ENCODE measurements at regions not wholly inside any gene's neighbourhood (a gene's known extent, or its start where the extent isn't known, plus 50 kb on each side); places are given as distances from the start of the nearest gene placed in this dataset.

- TF ChIP-seq CTCF (IDR thresholded peaks at IDR 0.05; ENCODE audit: extremely low read depth in 1 of 2, insufficient read depth in 1 of 2, low read depth in 1 of 2, low read length in 2 of 2) (no peak), POLR2A (IDR thresholded peaks at IDR 0.05; ENCODE audit: low read depth, low read length) (no peak), MYC (IDR thresholded peaks at IDR 0.05; ENCODE audit: low read depth, low read length) (no peak), EZH2 (IDR thresholded peaks at IDR 0.05; ENCODE audit: borderline replicate concordance, low read depth, low read length, severe bottlenecking) (no peak), JUN (IDR thresholded peaks at IDR 0.05; ENCODE audit: borderline replicate concordance, insufficient read depth, insufficient read length, low read depth) (no peak), POLR2AphosphoS5 (IDR thresholded peaks at IDR 0.05; ENCODE audit: insufficient read depth, low read depth, low read length) (no peak), GATA2 (IDR thresholded peaks at IDR 0.05; ENCODE audit: insufficient read depth, insufficient read length, low read depth, low read length) (no peak), FOS (IDR thresholded peaks at IDR 0.05; ENCODE audit: borderline replicate concordance, insufficient read depth, low read length) (no peak)
- TF ChIP-seq, protein P1, sequence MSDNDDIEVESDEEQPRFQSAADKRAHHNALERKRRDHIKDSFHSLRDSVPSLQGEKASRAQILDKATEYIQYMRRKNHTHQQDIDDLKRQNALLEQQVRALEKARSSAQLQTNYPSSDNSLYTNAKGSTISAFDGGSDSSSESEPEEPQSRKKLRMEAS (IDR thresholded peaks at IDR 0.05; ENCODE audit: insufficient read depth, insufficient read length), result no peak
Measured at GRCh38 chr2:30068067-30068466, 78.7 kb upstream of the YPEL5 start.

Data from endothelial cell of umbilical vein (primary cell).